GM18868 (cell line): ENCODE measurements at regions not wholly inside any gene's neighbourhood (a gene's known extent, or its start where the extent isn't known, plus 50 kb on each side); places are given as distances from the start of the nearest gene placed in this dataset.
A peak's percentile ranks its signal among the peaks of the same experiment; 100 is the strongest.
"Not testable (repeated sequence)": the region's sequence is repeated elsewhere in the genome, so short reads cannot be mapped to it uniquely, and the experiment has no call there.

Experiments used
- ATAC-seq: cut with Tn5 transposase; IDR thresholded peaks from one replicate; pipeline ENCODE4 v1.9.1; 2021; ENCODE audit warnings: mild to moderate bottlenecking, moderate library complexity; ENCODE audit not compliant: unreplicated experiment

- ATAC-seq: no peak
Observed at GRCh38 chr1:29691499-29691898, 455.2 kb downstream of the PTPRU start.

GRCh38 chr1:29690156-29690555, 453.8 kb downstream of the PTPRU start:
- no peak for ATAC-seq

- ATAC-seq: no peak
Observed at GRCh38 chr1:29689372-29690030, 453.2 kb downstream of the PTPRU start.

- peak; percentile 48 for ATAC-seq
Observed at GRCh38 chr1:29688471-29689365, 452.4 kb downstream of the PTPRU start.

GRCh38 chr1:29687601-29688244, 451.4 kb downstream of the PTPRU start:
- no peak for ATAC-seq

- ATAC-seq: no peak
Observed at GRCh38 chr1:29687166-29687565, 450.8 kb downstream of the PTPRU start.

GRCh38 chr1:29686012-29686930, 449.9 kb downstream of the PTPRU start:
- ATAC-seq: no peak

GRCh38 chr1:29685387-29685786, 449.1 kb downstream of the PTPRU start:
- no peak for ATAC-seq

GRCh38 chr1:29684141-29684540, 447.8 kb downstream of the PTPRU start:
- ATAC-seq: no peak

- ATAC-seq: no peak
Observed at GRCh38 chr1:29683472-29683871, 447.1 kb downstream of the PTPRU start.

- ATAC-seq: no peak
Observed at GRCh38 chr1:29682919-29683295, 446.6 kb downstream of the PTPRU start.

- no peak for ATAC-seq
Observed at GRCh38 chr1:29682171-29682918, 446.0 kb downstream of the PTPRU start.

GRCh38 chr1:29681416-29681815, 445.1 kb downstream of the PTPRU start:
- not testable (repeated sequence) for ATAC-seq

GRCh38 chr1:29679828-29680558, 443.7 kb downstream of the PTPRU start:
- ATAC-seq: no peak

- no peak for ATAC-seq
Observed at GRCh38 chr1:29679316-29679715, 443.0 kb downstream of the PTPRU start.

- no peak for ATAC-seq
Observed at GRCh38 chr1:29677028-29678024, 441.0 kb downstream of the PTPRU start.

- no peak for ATAC-seq
Observed at GRCh38 chr1:29676496-29676895, 440.2 kb downstream of the PTPRU start.
